ENCODE measurements at regions not wholly inside any gene's neighbourhood (a gene's known extent, or its start where the extent isn't known, plus 50 kb on each side); places are given as distances from the start of the nearest gene placed in this dataset.

DNA sequence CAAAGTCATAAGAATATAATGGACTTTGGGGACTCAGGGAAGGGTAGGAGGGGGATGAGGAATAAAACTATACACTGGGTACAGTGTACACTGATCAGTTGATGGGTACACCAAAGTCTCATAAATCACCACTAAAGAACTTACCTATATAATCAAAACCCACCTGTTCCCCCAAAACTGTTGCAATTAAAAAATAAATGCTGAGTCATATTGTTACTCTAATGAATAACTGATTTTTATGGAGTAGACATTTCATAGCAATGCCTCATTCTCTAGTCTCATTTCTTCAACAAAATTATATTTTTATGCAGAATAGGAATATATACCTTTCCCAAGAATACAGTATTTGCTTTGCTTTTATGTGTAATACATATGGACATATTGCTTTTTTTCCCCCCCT lies 181.2 kb downstream of the ST6GAL2 start:
- BruUV-seq (replicated peaks), result no TSS peak
- Histone ChIP-seq H3K18ac (ENCODE audit: low read depth, low read length) (no peak overlapping the region), H3K56ac (ENCODE audit: extremely low read depth, insufficient read depth, low read length) (no peak overlapping the region), H4K20me1 (ENCODE audit: insufficient read depth, low read length) (no peaks in the 10 kb centered on the region), H2AFZ (replicated peaks; ENCODE audit: low read length, poor library complexity) (no peak overlapping the region), H3K27ac (ENCODE audit: insufficient read depth, low read length) (no peak overlapping the region), H3K27me3 (ENCODE audit: control insufficient read depth, insufficient read depth, low read length) (no peaks in the 10 kb centered on the region), H3K36me3 (ENCODE audit: control insufficient read depth, insufficient read depth, low read length) (no peaks in the 10 kb centered on the region), H2BK20ac (ENCODE audit: low read depth, low read length) (no peak overlapping the region), H3K79me1 (ENCODE audit: low read depth in 1 of 2, low read length in 2 of 2) (no peaks in the 10 kb centered on the region), H2BK15ac (ENCODE audit: low read depth, low read length) (no peak overlapping the region), H3K9ac (ENCODE audit: low read depth, low read length) (no peak overlapping the region), H2BK5ac (ENCODE audit: low read depth, low read length, poor library complexity, severe bottlenecking) (no peak overlapping the region), H4K8ac (ENCODE audit: low read depth in 2 of 2, low read length in 2 of 2) (no peak overlapping the region), H3K14ac (replicated peaks; ENCODE audit: low read depth, low read length) (no peak overlapping the region), H3K9me1 (ENCODE audit: insufficient read depth, low read length) (no peaks in the 10 kb centered on the region), H3K4ac (ENCODE audit: low read depth, low read length) (no peak overlapping the region), H3K4me2 (ENCODE audit: low read depth, low read length) (no peak overlapping the region), H4K5ac (ENCODE audit: low read depth, low read length) (no peak overlapping the region), H3K4me1 (ENCODE audit: control insufficient read depth, insufficient read depth, low read length) (no peaks in the 10 kb centered on the region), H3K23ac (ENCODE audit: low read depth, low read length) (no peak overlapping the region), H2BK120ac (ENCODE audit: low read depth, low read length) (no peak overlapping the region), H2AK5ac (ENCODE audit: low read depth, low read length) (no peak overlapping the region), H3K9me3 (ENCODE audit: control insufficient read depth, insufficient read depth, low read length) (peaks cover 9% of the 10 kb centered on the region), H3K4me3 (ENCODE audit: insufficient read depth, low read depth, low read length) (no peak overlapping the region), H4K91ac (ENCODE audit: insufficient read depth, low read depth, low read length) (no peak overlapping the region), H2AK9ac (replicated peaks; ENCODE audit: low read depth, low read length, poor library complexity) (no peak overlapping the region)
- CTCF ChIA-PET, result no interaction called here
- ATAC-seq (ENCODE audit: low read depth) (no peak), DNase-seq (no peak)
- POLR2A ChIA-PET (ENCODE audit: unreplicated experiment), result no interaction called here
- TF ChIP-seq MAFK (IDR thresholded peaks at IDR 0.05; ENCODE audit: low read depth, low read length) (peak; percentile 50), NFE2L2 (IDR thresholded peaks at IDR 0.05; ENCODE audit: low read depth, low read length) (peak; percentile 83), MAZ (IDR thresholded peaks at IDR 0.05; ENCODE audit: borderline replicate concordance, low read depth, low read length) (no peak), CEBPB (IDR thresholded peaks at IDR 0.05; ENCODE audit: low read depth, low read length) (no peak), CHD1 (IDR thresholded peaks at IDR 0.05; ENCODE audit: low read depth, low read length) (no peak)
- in situ Hi-C loops (cut with MboI; ENCODE audit: low sequenced_read_pairs) (no loop called here), intact Hi-C loops (cut with micrococcal nuclease) (no loop called here), dilution Hi-C loops (cut with HindIII; ENCODE audit: low sequenced_read_pairs, unreplicated experiment) (no loop called here)

All from IMR-90 (cell line).